ENCODE measurements at regions not wholly inside any gene's neighbourhood (a gene's known extent, or its start where the extent isn't known, plus 50 kb on each side); places are given as distances from the start of the nearest gene placed in this dataset.

- no peak overlapping the region for H3K56ac ChIP-seq (ENCODE audit: insufficient read length, low read depth, low read length)
- no peaks in the 10 kb centered on the region for H3K4me1 ChIP-seq (ENCODE audit: insufficient read depth, low read length)
- H3K27ac ChIP-seq (ENCODE audit: insufficient read length, low read depth, low read length): no peak overlapping the region
- no CpG with 5 or more reads among the region's 2 CpGs for WGBS (ENCODE audit: extremely low coverage, insufficient read length, low lambda C conversion rate)
- no peak for TF ChIP-seq CTCF (conservative IDR thresholded peaks at IDR 0.05)
- no peaks in the 10 kb centered on the region for H4K20me1 ChIP-seq (ENCODE audit: control insufficient read depth, insufficient read depth, insufficient read length)
- H3K23me2 ChIP-seq (ENCODE audit: insufficient read length, low read depth, low read length, poor library complexity, severe bottlenecking): no peaks in the 10 kb centered on the region
- H2BK15ac ChIP-seq (ENCODE audit: low read depth, low read length): no peak overlapping the region
- H2AK5ac ChIP-seq (ENCODE audit: insufficient read length, low read length): no peak overlapping the region
- no peak overlapping the region for H3K4me3 Mint-ChIP-seq
- peaks cover 0 to 2% of the 10 kb centered on the region in 2 experiments; a peak in 1 of 5 replicates for H3K9me3 Mint-ChIP-seq
- no peak overlapping the region for H2BK12ac ChIP-seq (ENCODE audit: insufficient read length, low read depth, low read length)
- no peaks in the 10 kb centered on the region for H3K27me3 Mint-ChIP-seq (ENCODE audit: low read depth)
- H4K8ac ChIP-seq (replicated peaks; ENCODE audit: insufficient read length, low read depth, low read length): no peak overlapping the region
- H3K27ac Mint-ChIP-seq: no peak overlapping the region
- no peak overlapping the region for H2BK5ac ChIP-seq (ENCODE audit: insufficient read length, low read length)
- H3K79me2 ChIP-seq (ENCODE audit: insufficient read depth, low read length): no peaks in the 10 kb centered on the region
- DNase-seq: no peak
- H3K23ac ChIP-seq (ENCODE audit: insufficient read length, low read depth, low read length): no peak overlapping the region
- H3K36me3 Mint-ChIP-seq (ENCODE audit: insufficient read depth in 1 of 3, low read depth in 3 of 3): peaks cover 0 to 3% (median 2%) of the 10 kb centered on the region in 3 experiments; a peak in 2 of 7 replicates
- H3K14ac ChIP-seq (ENCODE audit: insufficient read depth, low read length): no peak overlapping the region
- no peak overlapping the region for H2BK20ac ChIP-seq (ENCODE audit: low read depth, low read length, poor library complexity, severe bottlenecking)
- H2BK120ac ChIP-seq (ENCODE audit: low read depth, low read length, poor library complexity, severe bottlenecking): no peak overlapping the region
- no peaks in the 10 kb centered on the region for H3K4me1 Mint-ChIP-seq
- H3K4ac ChIP-seq (ENCODE audit: low read depth, low read length): no peak overlapping the region
- H3K9me3 ChIP-seq (ENCODE audit: control insufficient read depth, low read depth, low read length): no peaks in the 10 kb centered on the region
- no peak overlapping the region for H3T11ph ChIP-seq (ENCODE audit: low read length)
- H4K91ac ChIP-seq (ENCODE audit: insufficient read length, low read depth, low read length): no peak overlapping the region
- H3K27me3 ChIP-seq (ENCODE audit: insufficient read depth, low read length): no peaks in the 10 kb centered on the region
- no peak overlapping the region for H2AFZ ChIP-seq (ENCODE audit: low read length)
- no peak overlapping the region for H4K5ac ChIP-seq (ENCODE audit: insufficient read length, low read depth, low read length)
- no peak overlapping the region for H3K4me2 ChIP-seq (ENCODE audit: insufficient read depth, insufficient read length, low read length)
- no peaks in the 10 kb centered on the region for H3K79me1 ChIP-seq (ENCODE audit: insufficient read depth, low read depth, low read length, poor library complexity, severe bottlenecking)
- no peak overlapping the region for H3K9ac ChIP-seq (ENCODE audit: extremely low read depth, insufficient read length, low read length)
- no peak overlapping the region for H3K18ac ChIP-seq (ENCODE audit: insufficient read length, low read depth, low read length)
These were observed 614.6 kb upstream of the NXPH2 start for GRCh38 chr2:139394801-139395200.
